ENCODE measurements at regions not wholly inside any gene's neighbourhood (a gene's known extent, or its start where the extent isn't known, plus 50 kb on each side); places are given as distances from the start of the nearest gene placed in this dataset.

GRCh38 chr18:47758000-47758399, 172.5 kb downstream of the SMAD2 start:
- DNase-seq (ENCODE audit: low read depth) = no peak

GRCh38 chr18:47756364-47757016, 174.0 kb downstream of the SMAD2 start:
- no peak for DNase-seq (ENCODE audit: low read depth)

- DNase-seq (ENCODE audit: low read depth) = no peak
These were observed 175.4 kb downstream of the SMAD2 start for GRCh38 chr18:47755102-47755456.

GRCh38 chr18:47754311-47755101, 176.0 kb downstream of the SMAD2 start:
- no peak for DNase-seq (ENCODE audit: low read depth)

- no peak for DNase-seq (ENCODE audit: low read depth)
These were observed 177.4 kb downstream of the SMAD2 start for GRCh38 chr18:47752796-47753645.

- no peak for DNase-seq (ENCODE audit: low read depth)
These were observed 179.5 kb downstream of the SMAD2 start for GRCh38 chr18:47750889-47751423.

- no peak for DNase-seq (ENCODE audit: low read depth)
These were observed 180.9 kb downstream of the SMAD2 start for GRCh38 chr18:47749600-47749973.

- no peak for DNase-seq (ENCODE audit: low read depth)
These were observed 181.4 kb downstream of the SMAD2 start for GRCh38 chr18:47748847-47749599.

- DNase-seq (ENCODE audit: low read depth) = no peak
These were observed 182.2 kb downstream of the SMAD2 start for GRCh38 chr18:47748093-47748796.

GRCh38 chr18:47747260-47747795, 183.1 kb downstream of the SMAD2 start:
- DNase-seq (ENCODE audit: low read depth) = no peak

GRCh38 chr18:47746615-47747014, 183.8 kb downstream of the SMAD2 start:
- no peak for DNase-seq (ENCODE audit: low read depth)

- no peak for DNase-seq (ENCODE audit: low read depth)
These were observed 185.2 kb downstream of the SMAD2 start for GRCh38 chr18:47745227-47745626.

- no peak for DNase-seq (ENCODE audit: low read depth)
These were observed 192.5 kb downstream of the SMAD2 start for GRCh38 chr18:47737956-47738355.

GRCh38 chr18:47737198-47737830, 193.1 kb downstream of the SMAD2 start:
- no peak for DNase-seq (ENCODE audit: low read depth)

GRCh38 chr18:47736376-47737140, 193.9 kb downstream of the SMAD2 start:
- no peak for DNase-seq (ENCODE audit: low read depth)

GRCh38 chr18:47735041-47735702, 195.3 kb downstream of the SMAD2 start:
- DNase-seq (ENCODE audit: low read depth) = no peak

- no peak for DNase-seq (ENCODE audit: low read depth)
These were observed 199.2 kb downstream of the SMAD2 start for GRCh38 chr18:47731276-47731675.

GRCh38 chr18:47730795-47731194, 199.7 kb downstream of the SMAD2 start:
- peak; percentile 1 for DNase-seq (ENCODE audit: low read depth)

GRCh38 chr18:47729356-47729755, 201.1 kb downstream of the SMAD2 start:
- no peak for DNase-seq (ENCODE audit: low read depth)

Measured in GM04503 (cell line).